Stimulated activated CD4-positive, alpha-beta T cell treated with anti-CD3 and anti-CD28 coated beads, Interleukin-1b, Interleukin-23, amount 100 ng/mL, for 1 hour (primary cell): ENCODE measurements at regions not wholly inside any gene's neighbourhood (a gene's known extent, or its start where the extent isn't known, plus 50 kb on each side); places are given as distances from the start of the nearest gene placed in this dataset.
"Not testable (repeated sequence)": the region's sequence is repeated elsewhere in the genome, so short reads cannot be mapped to it uniquely, and the experiment has no call there.

Experiments
- DNase-seq, 2 donors: peaks; one replicate each; pipeline ENCODE4 v3.0.0-alpha.2; 2020; ENCODE audit warnings: low read depth in 2 of 2

DNA sequence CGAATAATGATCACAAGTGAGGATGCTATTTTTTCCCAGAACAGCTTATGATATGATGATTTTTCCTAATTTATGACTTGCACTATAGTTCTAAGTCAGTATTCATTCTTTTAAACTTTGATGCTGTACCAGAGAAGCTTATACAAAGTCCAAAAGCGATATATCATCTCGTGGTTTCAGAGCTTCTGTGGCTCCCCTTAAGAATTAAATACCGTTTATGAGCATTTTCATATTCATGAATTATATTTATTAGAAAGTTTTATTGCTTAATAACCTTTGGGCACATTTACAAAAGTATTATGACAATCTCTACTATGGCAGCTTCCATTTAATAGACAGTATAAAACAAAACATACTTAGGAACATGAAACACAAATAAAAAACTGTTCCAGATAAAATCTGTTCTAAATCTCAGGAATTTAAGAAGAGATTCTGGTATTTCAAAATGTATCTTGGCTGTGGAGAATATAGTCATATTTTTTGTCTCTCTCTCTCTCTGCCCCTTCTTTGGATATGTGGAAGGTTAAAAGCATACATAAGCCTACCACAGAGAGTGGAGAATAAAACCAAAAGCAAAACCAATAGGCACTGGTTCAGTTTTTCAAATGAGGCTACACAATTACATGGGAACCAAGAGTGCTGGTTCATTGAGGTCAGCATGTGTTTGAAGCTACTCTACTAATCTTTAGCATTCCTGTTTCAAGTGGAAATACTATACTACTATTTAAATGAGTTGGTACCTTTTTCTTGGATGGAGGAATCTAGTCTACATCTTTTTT lies 884.5 kb upstream of the GJE1 start:
- DNase-seq = no peak

DNA sequence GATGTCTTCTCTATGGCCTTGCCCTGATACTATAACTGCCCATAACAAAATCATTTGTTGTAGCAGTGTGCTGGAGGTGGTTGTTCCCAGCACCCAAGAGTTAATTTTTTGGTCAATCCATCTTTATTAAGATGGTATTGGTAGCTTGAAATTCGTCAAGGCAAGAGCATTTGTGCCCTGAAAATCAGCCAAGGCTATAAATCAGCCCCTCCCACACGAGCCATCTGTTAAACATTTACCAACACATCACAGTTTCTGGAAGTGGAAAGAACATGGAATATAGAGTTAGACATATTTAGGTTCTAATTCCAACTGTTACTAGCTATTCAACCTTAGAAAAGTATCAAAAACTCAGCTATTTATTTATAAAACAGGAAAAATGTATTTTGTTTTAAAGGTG lies 888.4 kb upstream of the GJE1 start:
- no peak for DNase-seq

DNA sequence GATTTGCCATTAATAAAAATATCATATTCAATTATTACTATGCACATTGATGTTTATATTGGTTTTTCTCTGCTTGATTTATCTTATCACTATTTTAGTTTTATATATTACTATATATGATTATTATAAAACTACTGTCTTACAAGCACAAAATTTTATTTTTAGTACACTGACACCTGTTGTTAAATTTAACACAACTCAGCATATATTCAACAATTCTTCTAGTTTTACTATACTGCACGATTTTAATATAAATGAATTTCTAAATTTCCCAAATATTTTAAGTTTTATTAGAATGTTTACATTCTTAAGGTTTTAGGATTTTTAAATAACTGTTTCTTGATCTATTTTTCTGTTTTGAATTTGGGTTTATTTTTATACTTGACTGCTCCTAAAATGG lies 889.8 kb upstream of the GJE1 start:
- no peak for DNase-seq

DNA sequence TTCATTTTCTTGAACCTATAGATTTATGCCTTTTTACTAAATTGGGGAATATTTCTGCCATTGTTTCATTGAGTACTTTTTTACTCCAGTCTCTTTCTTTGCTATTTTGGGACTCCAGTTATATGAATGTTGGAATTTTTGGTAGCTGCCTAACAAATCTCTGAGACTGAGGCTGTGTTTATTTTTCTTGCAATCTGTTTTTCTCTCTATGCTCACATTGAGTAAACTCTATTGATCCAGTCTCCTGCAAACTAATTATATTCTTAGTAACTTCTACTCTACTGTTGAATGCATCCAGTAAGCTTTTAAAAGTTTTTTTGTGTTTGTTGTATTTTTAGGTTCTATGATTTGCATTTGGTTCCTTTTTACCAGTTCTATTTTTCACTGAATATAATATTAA lies 903.4 kb upstream of the GJE1 start:
- DNase-seq = no peak

DNA sequence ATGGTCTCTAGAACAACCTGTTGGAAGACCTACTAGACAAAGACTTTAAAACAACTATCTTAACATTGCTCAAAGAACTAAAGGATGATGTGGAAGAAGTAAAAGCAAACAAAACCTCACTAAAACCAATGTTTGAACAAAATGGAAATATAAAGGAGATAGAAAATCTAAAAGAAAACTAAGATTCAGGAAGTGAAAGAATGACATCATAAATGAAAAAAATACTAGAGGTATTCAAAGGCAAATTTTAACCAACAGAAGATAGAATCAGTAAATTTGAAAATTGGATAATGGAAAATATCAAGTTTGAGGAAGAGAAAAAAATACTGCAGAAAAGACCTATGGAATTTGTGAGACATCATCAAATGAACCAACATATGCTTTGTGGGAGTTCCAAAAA lies 914.1 kb upstream of the GJE1 start:
- DNase-seq = no peak

DNA sequence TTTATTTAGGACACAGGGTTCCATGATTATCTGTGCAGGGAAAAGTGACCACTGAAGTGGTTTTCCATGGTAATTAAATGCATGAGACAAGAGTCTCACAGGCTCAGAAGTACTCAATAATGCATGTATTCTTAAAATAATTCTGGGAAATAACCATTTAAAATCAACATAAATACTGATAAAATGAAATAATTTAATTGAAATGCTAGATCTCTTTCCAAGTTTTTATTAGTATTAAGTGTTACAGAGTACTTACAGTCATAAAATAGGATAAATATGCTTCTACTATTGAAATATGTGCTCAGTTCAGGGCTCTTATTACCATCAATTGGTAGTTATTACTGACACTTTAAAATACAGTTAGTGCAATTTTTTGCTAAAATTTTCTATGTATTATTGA lies 916.0 kb upstream of the GJE1 start:
- no peak for DNase-seq

DNA sequence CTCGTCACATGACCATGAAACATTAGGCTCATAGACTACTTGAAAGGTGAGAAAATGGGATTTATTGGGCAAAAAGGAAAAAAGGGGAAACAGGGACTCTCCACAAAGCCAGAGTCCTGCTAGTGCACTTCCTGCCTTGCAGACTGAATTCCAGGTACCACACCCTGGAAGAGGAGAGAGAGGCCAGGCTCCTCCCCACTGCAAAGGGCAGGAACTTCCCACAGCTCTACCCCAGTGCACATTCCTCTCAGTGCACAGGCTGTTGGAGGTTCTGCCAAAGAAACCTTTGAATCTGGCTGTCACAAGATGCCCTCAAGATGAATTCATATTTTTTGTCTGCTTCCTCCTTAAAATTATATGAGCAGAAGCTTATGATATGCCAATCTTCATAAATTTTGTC lies 920.4 kb upstream of the GJE1 start:
- no peak for DNase-seq

DNA sequence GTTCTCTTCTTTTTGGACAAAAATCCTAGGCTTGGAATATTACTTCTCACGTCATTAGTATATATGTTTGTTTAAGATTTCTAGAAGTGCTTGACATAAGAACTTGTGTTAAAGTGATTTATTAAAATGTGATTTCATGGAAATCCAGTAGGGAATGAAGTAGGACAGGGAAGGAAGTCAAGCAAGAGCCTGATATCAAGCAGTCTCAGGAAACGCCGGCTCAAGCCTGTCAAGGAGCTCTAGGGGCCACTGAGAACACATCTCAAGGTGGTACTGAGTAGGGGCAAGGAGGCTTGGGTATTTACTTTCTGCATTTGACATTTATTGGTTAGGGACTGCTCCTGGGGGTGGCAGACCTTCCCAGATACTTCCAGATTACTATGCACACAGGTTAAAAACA lies 920.9 kb upstream of the GJE1 start:
- DNase-seq = no peak

DNA sequence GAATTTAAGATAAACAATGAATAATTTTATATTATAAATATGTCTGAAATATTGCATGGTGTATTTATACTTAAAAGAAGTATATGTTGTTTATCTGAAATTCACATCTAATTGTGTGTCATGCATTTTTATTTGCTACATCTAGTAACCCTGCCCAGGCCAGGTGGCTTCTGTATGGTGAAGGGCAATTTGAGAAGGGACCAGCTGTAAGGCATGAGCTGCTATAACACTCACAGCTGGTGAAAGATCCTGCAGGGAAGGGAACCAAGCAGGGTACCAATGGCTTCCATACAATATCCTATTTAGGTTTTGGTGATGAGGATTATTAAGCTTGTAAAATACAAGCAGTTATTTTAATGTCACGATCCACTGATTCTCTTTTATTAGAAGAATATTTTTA lies 921.8 kb upstream of the GJE1 start:
- no peak for DNase-seq

DNA sequence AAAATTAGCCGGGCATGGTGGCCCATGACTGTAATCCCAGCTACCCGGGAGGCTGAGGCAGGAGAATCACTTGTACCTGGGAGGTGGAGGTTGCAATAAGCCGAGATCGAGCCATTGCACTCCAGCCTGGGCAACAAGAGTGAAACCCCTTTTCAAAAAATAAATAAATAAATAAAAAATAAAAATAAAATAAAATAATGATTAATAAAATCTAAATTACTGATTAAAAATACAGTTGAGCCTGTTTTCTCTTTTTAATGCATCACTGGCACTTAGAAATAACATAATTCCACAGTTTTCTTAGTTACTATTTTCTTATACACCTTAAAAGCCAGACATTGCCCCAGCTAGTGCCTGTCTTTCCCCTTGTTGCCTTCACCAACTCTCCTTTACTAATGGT lies 922.8 kb upstream of the GJE1 start:
- DNase-seq = no peak

DNA sequence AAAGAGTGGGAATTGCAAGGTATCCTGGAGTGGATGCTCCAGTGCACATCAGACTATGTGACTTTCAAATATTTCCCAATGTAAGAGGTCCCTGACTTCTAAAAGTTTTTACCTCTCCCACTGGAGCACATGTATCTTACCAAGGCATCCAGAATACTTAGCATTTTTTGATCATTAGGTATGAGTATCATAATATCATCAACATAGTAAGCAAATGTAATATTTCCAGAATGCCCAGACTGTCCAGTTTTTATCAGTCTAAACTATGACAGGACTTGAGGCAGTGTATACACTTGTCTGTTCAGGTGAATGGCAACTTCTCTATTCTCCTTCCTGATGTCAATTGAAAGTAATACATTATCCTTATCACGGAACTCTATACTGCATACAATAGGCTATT lies 924.6 kb upstream of the GJE1 start:
- DNase-seq = no peak

DNA sequence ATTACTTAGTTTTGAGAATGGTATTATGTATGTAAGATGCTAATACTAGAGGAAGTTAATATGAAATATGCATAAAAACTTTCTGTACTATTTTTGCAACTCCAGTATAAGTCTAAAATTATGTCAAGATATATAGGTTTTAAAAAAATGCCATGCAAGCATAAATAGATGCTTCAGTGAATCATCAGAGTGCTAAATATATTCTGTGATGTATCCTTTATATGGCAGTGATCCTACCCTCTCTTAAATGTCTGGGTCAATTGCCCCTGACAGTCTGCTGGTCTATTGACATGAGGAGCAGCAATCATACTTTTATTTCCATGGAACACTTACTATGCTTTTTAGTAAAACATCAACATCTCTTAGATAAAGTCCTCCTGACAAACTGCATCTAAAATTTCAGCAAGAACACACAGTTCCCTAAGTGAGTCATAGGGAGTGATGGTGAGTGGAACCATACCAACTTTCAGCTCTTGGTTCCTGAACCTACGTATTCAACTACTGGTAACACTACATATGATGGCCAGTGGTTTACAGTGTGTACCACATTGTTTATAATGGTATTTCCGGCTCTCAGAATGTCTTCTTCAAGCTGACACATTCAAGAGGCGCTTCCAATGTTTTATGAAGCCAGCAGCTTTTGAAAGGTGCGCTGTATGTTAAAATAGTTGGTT lies 928.7 kb upstream of the GJE1 start:
- no peak for DNase-seq

DNA sequence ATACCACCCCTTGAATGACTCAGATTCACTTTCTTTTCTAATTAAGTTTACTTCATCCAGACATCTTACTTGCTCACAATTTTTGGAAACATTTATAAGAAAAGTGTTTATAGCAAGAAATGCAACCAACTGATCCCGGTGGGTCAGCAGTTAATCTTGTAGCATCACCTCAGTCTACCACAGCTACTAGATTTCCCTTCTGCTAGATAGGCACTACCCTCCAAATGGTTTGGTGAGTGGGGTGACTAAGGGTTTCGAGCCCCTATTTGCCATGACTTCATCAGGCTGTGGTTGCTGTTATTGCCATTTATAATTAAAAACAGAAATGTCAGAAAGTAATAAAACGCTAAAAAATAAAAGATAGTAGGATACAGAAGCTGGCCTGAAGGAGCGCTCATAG lies 930.1 kb upstream of the GJE1 start:
- DNase-seq = no peak

DNA sequence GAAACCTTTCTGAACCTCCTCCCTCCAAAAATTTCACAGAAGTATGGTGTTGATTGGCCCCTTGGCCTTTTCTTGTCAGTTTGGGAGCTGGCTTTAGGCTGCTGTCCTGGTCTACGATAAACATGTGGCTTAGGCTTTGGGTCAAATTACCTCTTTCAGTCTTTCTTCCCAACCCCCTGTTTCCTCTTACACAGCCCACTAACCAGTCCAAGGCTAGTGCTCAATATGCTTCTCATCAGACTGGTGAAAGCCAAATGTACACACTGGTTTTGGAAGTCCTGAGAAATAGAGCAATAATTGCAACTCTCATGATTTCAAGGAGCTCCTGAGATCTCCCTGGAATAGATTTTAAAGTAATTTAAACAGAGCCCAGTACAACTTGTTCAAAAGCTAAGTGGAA lies 933.7 kb upstream of the GJE1 start:
- DNase-seq = no peak

DNA sequence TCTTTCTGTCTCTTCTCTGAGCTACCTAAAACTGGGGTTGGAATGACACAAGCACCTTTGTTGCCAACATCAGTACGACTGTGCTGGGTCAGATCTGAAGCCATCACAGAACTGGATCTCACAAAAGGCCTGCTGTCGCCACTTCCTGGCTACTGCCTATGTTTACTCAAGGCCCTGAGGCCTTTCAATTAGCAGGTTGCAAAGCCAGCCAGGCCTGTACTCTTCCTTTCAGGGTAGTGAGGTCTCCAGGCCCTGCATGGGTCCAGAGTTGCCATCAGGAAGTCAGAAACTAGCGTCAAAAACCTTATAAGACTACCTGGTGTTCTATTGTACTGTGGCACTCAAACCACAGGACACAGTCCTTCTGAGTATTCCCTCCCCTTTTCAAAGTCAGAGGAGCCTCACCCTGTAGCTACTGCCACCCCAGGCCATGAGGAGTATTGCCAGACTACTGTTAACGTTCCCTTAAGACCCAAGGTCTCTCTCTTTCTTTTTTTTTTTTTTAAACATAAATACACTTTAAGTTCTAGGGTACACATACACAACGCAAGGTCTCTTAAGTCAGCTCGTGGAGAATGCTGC lies 937.4 kb upstream of the GJE1 start:
- no peak for DNase-seq

DNA sequence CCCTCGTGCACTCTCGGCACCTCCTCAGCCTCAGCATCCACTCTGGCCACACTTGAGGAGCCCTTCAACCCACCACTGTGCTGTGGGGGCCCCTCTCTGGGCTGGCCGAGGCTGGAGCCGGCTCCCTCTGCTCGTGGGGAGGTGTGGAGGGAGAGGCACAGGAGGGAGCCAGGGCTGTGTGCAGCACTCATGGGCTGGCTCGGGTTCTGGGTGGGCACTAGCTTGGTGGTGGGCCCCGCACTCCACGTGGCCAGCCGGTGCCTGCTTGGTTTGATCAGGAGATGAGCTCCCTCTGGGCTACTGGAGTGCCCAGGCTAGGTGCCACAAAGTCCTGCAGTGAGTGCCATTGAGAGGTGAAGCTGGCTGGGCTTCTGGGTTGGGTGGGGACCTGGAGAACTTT lies 949.4 kb upstream of the GJE1 start:
- no peak for DNase-seq

DNA sequence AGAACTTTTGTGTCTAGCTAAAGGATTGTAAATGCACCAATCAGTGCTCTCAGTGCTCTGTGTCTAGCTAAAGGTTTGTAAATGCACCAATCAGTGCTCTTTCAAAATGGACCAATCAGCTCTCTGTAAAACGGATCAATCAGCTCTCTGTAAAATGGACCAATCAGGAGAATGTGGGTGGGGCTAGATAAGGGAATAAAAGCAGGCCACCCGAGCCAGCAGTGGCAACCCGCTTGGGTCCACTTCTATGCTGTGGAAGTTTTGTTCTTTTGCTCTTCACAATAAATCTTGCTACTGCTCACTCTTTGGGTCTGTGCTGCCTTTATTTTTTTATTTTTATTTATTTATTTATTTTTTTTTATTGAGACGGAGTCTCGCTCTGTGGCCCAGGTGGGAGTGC lies 957.3 kb upstream of the GJE1 start:
- not testable (repeated sequence) for DNase-seq

DNA sequence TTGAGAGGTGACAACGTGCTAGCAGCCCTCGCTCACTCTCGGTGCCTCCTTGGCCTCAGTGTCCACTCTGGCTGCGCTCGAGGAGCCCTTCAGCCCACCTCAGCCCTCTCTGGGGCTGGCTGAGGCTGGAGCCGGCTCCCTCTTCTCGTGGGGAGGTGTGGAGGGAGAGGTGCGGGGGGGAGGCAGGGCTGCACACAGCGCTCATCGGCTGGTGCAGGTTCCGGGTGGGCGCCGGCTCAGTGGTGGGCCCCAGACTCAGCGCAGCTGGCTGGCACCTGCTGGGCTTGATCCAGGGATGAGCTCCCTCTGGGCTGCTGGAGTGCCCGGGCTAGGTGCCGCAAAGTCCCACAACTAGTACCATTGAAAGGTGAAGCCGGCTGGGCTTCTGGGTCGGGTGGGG lies 957.8 kb upstream of the GJE1 start:
- DNase-seq = no peak

DNA sequence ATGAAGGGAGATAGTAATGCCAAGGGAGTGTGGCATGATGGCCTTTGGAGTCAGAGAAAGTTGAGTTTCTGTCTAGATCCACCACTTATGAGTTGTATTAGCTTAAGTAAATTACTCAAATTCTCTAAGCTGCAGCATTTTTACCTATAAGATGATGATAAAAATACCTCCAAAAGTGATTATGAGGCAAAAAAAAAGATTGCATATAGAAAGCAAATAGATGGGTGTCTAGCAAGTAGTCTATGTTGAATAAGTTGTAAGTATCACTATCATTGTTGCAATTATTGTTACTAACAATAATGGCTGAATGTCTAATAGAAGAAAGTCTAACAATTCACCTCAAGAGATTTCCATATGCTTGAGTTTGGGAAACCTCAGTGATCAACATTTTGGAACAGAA lies 959.2 kb upstream of the GJE1 start:
- no peak for DNase-seq

DNA sequence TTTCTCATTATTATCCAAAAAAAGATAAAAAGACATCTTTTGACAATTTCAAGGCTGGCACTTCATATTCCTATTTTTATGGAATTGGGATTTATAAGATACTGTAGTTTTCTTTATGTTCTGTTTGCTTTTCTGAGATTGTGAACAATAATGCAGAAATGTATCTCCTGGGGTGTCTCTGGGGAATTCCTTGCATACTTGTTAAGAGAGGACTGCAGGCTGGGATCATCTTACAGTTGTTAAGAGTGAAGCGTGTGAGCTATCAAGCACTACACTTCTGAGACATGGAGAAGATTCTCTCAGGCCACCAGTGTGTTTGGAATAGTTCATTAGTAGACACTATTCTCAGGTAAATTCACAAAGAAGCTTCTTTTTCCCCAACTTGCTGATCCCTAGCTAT lies 963.3 kb upstream of the GJE1 start:
- no peak for DNase-seq

DNA sequence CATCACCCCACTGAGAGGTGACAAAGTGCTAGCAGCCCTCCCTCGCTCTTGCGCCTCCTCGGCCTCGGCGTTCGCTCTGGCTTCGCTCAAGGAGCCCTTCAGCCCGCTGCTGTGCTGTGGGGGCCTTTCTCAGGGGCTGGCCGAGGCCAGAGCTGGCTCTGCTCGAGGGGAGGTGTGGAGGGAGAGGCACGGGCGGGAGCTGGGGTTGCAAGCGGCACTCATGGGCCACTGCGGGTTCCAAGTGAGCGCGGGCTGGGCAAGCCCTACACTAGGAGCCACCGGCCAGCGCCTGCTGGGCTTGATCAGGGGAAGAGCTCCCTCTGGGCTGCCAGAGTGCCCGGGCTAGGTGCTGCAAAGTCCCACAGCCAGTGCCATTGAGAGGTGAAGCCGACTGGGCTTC lies 964.8 kb upstream of the GJE1 start:
- no peak for DNase-seq

DNA sequence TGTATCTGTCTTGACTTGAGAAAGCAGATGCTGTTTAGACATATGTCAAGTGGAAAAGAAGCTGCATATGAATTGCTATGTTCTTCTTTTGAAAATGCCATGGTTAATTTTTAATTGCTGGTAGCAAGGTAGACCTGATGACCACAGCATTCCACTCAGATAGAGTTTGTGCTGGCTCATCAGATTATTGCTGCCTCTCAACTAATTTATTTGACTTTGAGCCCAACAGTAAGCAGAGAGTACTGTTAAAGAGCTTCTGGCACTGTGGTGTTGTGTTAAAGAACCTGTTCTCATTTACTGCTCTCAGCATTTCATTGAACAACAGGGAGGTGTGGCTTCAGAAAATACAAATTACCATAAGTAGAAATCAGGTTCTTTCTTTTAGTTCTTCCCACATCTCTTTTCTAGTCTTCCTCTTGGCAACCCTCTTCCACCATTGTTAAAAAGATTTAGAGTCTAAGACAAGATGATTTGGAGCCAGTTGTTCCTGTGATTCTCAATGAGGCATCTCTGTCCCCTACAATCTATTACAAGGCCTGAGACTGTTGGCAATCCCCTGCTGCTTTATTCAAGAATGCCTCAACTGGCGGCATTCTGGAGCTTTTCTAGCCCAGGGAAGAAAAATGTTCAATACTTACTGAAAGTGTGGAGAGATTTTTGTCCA lies 967.6 kb upstream of the GJE1 start:
- no peak for DNase-seq
